Activated naive CD4-positive, alpha-beta T cell treated with anti-CD3 and anti-CD28 coated beads, Interleukin-2, amount 50 U/mL, for 72 hours (primary cell): ENCODE measurements at regions not wholly inside any gene's neighbourhood (a gene's known extent, or its start where the extent isn't known, plus 50 kb on each side); places are given as distances from the start of the nearest gene placed in this dataset.
A peak's percentile ranks its signal among the peaks of the same experiment; 100 is the strongest.
"Not testable (repeated sequence)": the region's sequence is repeated elsewhere in the genome, so short reads cannot be mapped to it uniquely, and the experiment has no call there.

Experiments
- ATAC-seq, 2 donors: fragments of 150-1000 bp; cut with Tn5 transposase; 2 replicates each; pipeline ENCODE4 v1.10.0; 2021; ENCODE audit warnings: mild to moderate bottlenecking in 2 of 2, moderate library complexity in 2 of 2
- DNase-seq, 2 donors: peaks; one replicate each; pipeline ENCODE4 v3.0.0; 2021 to 2022; ENCODE audit warnings: low spot score in 2 of 2
- H3K27ac Mint-ChIP-seq, 2 donors: one replicate each; pipeline ENCODE4 v1.8.0; 2022; ENCODE audit warnings: mild to moderate bottlenecking in 2 of 2, mixed read lengths in 2 of 2
- H3K36me3 Mint-ChIP-seq, 2 donors: one replicate each; pipeline ENCODE4 v1.8.0; 2022; ENCODE audit warnings: mixed read lengths in 2 of 2
- H3K9me3 Mint-ChIP-seq, 2 donors: one replicate each; pipeline ENCODE4 v1.8.0; 2022; ENCODE audit warnings: mixed read lengths in 2 of 2

DNA sequence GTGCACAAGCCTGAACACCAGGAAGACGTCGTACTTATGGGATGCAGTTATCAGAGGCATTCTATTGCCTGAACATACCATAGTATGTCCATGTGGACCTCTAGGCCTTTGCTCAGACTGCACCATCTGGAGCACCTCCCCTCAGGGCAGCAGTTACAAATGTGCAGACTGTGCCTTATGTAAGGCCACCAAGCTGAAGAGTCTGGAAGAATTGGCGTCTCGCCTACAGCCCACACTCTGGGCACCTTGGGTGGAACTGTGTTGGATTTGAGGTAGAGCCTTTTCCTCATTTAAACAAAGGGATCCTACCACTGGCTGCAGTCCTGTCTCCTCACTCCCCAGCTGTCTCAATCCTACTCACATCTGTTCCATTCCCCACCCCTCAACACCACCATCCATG is 204.3 kb upstream of the FRMD6 start:
- Mint-ChIP-seq H3K36me3 (no peaks in the 10 kb centered on the region), H3K9me3 (no peaks in the 10 kb centered on the region), H3K27ac (no peak overlapping the region)
- DNase-seq: no peak
- ATAC-seq: no peak

GRCh38 chr14:51448831-51449670 is 202.7 kb upstream of the FRMD6 start:
- DNase-seq: no peak
- H3K9me3 Mint-ChIP-seq: no peaks in the 10 kb centered on the region
- no peaks in the 10 kb centered on the region for H3K36me3 Mint-ChIP-seq
- ATAC-seq: no peak
- no peak overlapping the region for H3K27ac Mint-ChIP-seq

DNA sequence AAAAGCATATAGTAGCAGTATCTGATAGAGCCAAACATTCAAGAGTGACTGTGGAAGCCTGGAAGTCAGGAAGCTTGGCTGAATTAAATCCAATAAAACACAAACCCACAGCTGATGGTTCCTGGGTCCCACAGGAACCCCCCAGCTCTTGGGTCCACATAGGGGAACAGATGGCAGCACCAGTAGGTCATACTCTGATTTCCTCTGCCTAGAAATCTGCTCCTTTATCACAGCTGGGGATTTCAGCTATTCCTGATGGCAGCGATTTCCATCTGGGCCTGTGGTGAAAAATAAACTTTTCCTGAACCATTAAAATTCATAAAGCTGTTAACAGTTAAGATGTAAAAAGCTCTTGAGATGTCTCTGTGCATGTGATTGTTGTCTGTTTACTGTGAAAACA is 202.0 kb upstream of the FRMD6 start:
- ATAC-seq (no peak), DNase-seq (no peak)
- no peak overlapping the region for H3K27ac Mint-ChIP-seq
- H3K9me3 Mint-ChIP-seq: no peaks in the 10 kb centered on the region
- H3K36me3 Mint-ChIP-seq: no peaks in the 10 kb centered on the region

- Mint-ChIP-seq H3K9me3 (peaks cover 0 to under 1% of the 10 kb centered on the region in 2 donors), H3K36me3 (no peaks in the 10 kb centered on the region), H3K27ac (no peak overlapping the region)
- ATAC-seq: no peak
- DNase-seq: no peak
Observed at GRCh38 chr14:51451561-51451960, 200.1 kb upstream of the FRMD6 start.

DNA sequence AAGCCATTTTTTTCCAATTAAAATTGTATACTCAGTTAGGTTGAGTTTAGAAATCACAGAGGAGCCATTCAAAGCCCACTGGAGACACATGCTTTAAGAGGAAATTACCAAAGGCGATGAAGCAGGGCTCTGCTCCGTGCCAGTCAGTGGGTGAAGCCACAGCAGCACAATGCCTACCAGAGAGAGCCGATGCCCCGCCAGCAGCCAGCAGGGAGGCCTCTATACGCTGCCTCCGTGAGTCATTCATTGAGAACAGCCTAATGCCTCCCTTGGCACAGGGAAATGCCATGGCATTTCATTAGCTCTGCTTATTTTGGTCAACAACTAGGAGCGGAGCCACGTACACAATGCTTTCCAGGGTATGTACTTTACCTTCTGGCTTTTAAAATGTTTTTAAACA is 197.8 kb upstream of the FRMD6 start:
- DNase-seq (no peak), ATAC-seq (no peak)
- Mint-ChIP-seq H3K36me3 (no peaks in the 10 kb centered on the region), H3K27ac (no peak overlapping the region), H3K9me3 (peaks cover 0 to 4% of the 10 kb centered on the region in 2 donors)

GRCh38 chr14:51454351-51454750 is 197.4 kb upstream of the FRMD6 start:
- peaks cover 0 to 4% of the 10 kb centered on the region in 2 donors for H3K9me3 Mint-ChIP-seq
- ATAC-seq: no peak

DNA sequence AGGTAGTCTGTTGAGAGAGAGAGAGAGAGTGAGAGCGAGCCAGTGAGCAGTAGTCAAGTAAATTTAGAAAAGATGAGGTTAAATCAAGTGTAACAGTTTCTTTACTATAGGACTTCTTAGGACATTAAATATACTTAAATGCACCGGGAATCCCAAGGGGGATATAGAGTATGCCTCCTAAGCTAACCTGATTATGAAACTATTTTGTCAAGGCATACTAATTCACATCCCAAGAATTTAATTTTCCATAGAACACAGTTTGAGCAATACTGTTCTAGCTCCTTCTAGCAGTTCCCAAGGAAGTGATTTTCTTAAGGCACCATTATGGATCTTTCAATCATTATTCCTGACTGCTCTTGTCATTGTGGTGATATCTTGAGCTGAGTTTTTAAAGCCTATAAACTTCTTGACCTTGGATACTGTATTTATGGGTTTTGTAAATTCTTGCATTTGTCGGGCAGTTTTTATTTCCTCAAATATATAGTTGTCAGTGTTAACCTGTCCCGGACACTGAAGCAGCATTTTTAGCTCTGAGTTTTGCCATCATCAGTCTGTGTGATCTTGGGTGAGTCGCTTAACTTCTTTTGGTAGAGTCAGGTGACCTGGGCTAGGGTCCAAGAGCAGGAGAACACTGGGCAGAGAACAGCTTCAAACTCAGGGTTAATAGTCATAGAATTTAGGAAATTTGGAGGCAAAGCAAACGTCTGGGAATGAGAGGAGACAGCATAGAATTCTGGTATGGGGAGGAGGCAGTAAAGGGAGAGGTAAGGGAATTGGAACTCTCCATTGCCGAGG is 196.5 kb upstream of the FRMD6 start:
- Mint-ChIP-seq H3K36me3 (no peaks in the 10 kb centered on the region), H3K27ac (no peak overlapping the region)
- no peak for DNase-seq

More at GRCh38 chr14:51454351-51454750, 197.4 kb upstream of the FRMD6 start:
- Mint-ChIP-seq H3K36me3 (no peaks in the 10 kb centered on the region), H3K27ac (no peak overlapping the region)
- no peak for DNase-seq

GRCh38 chr14:51457843-51458562 is 193.7 kb upstream of the FRMD6 start:
- H3K9me3 Mint-ChIP-seq: peaks cover 0 to 4% of the 10 kb centered on the region in 2 donors
- no peaks in the 10 kb centered on the region for H3K36me3 Mint-ChIP-seq
- H3K27ac Mint-ChIP-seq: no peak overlapping the region
- no peak for DNase-seq
- no peak for ATAC-seq

More for the DNA sequence above, 196.5 kb upstream of the FRMD6 start:
- H3K9me3 Mint-ChIP-seq: peaks cover 0 to 4% of the 10 kb centered on the region in 2 donors
- no peak for ATAC-seq

DNA sequence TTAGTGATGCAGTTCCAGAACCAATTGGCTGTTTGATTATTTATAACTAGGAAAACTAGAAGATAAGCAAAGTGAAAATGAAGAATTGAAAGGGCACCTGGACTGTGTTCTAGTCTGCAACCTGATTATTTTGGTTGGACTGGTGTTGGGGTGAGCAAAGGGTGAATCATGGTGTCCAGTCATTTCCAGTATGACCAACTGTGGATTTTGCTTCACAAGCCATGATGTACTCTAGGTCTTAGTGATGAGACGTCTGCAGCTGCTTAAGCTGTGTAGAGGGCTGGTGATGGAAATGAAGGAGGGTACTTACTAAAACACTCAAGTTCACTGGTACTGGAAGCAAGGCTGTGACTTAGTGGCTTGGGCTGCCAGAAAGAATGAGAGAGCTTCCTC is 193.2 kb upstream of the FRMD6 start:
- ATAC-seq (peak in 1 of 2 donors; percentile 41), DNase-seq (no peak)
- Mint-ChIP-seq H3K36me3 (no peaks in the 10 kb centered on the region), H3K27ac (no peak overlapping the region), H3K9me3 (peaks cover 0 to 4% of the 10 kb centered on the region in 2 donors)

DNA sequence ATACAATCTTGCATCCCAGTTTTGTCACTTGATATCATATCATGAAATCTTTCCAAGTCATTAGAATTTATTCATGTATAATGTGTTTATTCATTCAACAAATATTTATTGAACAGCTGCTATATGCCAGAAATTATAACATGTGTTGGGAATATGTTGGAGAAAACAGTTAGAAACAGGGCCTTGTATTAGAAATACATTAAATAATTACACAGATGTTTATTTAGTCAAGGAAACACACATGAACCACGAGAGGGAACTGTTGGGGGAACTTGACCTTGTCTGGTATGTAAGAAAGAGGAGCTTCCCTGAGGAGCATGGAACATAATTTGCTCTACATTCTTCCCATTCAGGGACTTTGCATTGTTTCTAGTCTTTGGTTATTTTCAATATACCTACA is 191.7 kb upstream of the FRMD6 start:
- DNase-seq (no peak), ATAC-seq (no peak)
- no peaks in the 10 kb centered on the region for H3K36me3 Mint-ChIP-seq
- H3K9me3 Mint-ChIP-seq: peaks cover 0 to 4% of the 10 kb centered on the region in 2 donors
- no peak overlapping the region for H3K27ac Mint-ChIP-seq

DNA sequence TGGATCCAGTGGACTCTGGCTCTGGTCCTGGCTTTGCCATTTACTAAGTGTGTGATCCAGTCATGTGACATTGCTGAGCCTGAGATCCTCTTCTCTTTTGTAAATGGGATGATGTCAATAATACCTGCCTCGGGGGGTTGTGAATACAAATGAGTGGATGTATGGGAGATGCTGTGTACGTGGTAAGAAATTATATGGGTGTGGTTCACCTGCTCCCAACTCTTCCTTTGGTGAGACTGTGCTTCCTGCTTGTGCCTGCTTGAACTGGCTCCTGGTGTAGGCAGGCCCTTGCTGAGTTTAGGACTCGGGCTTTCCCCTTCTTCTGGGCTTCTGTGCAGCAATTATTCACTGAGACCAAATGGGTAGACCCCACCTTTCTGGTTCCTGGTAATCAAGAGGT is 189.5 kb upstream of the FRMD6 start:
- DNase-seq (no peak), ATAC-seq (no peak)
- no peaks in the 10 kb centered on the region for H3K36me3 Mint-ChIP-seq
- no peak overlapping the region for H3K27ac Mint-ChIP-seq
- no peaks in the 10 kb centered on the region for H3K9me3 Mint-ChIP-seq

DNA sequence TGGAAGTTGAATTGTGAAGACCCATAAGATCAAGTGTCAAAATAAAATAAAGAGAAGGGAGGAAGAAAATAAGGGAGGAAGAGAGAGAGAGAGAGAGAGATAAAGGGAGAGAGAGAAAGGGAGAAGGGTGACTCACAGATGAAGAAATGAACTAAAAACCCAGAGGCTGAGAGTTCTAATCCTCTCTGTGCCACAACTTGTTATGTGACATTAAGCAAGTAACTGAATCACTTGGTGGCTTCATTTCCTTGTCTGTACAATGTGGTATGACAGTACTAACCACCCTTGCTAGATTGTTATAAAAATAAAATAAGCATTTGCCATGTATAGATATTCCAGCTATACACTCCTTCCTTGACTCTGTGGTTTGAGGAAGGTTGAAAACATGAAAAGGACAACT is 189.0 kb upstream of the FRMD6 start:
- no peak overlapping the region for H3K27ac Mint-ChIP-seq

GRCh38 chr14:51463461-51463860 is 188.2 kb upstream of the FRMD6 start:
- no peaks in the 10 kb centered on the region for H3K9me3 Mint-ChIP-seq
- H3K27ac Mint-ChIP-seq: no peak overlapping the region
- ATAC-seq: no peak
- no peaks in the 10 kb centered on the region for H3K36me3 Mint-ChIP-seq
- DNase-seq: no peak

More for the DNA sequence above, 189.0 kb upstream of the FRMD6 start:
- no peak for DNase-seq
- Mint-ChIP-seq H3K36me3 (no peaks in the 10 kb centered on the region), H3K9me3 (no peaks in the 10 kb centered on the region)
- no peak for ATAC-seq

DNA sequence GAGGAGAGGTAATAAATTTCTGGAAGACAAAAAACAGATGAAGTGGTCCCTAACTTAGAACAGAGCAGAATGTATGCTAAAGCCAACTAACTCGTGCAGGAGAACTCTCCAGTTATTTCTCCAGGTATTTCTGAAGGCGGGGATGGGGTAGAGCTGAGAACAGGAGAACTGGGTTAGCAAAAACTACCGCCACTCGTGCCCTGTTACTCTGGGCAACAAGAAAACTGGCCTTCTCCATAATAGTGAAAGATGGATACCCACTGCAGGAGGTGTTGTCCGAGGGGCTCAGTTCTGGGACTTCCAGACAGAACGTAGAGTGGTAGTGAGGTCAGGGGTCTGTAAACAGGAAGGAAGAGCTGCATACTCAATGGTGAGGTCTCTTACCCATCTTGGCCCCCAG is 187.3 kb upstream of the FRMD6 start:
- no peaks in the 10 kb centered on the region for H3K36me3 Mint-ChIP-seq
- H3K27ac Mint-ChIP-seq: peak overlapping the region in 1 of 2 donors; percentile 45
- H3K9me3 Mint-ChIP-seq: no peaks in the 10 kb centered on the region
- DNase-seq (no peak), ATAC-seq (no peak)

- Mint-ChIP-seq H3K36me3 (no peaks in the 10 kb centered on the region), H3K9me3 (no peaks in the 10 kb centered on the region), H3K27ac (no peak overlapping the region)
- DNase-seq (no peak), ATAC-seq (no peak)
Observed at GRCh38 chr14:51465486-51465885, 186.2 kb upstream of the FRMD6 start.

- DNase-seq, H3K36me3 Mint-ChIP-seq, H3K27ac Mint-ChIP-seq, H3K9me3 Mint-ChIP-seq, ATAC-seq: not testable (repeated sequence)
Observed at GRCh38 chr14:51467392-51467791, 184.3 kb upstream of the FRMD6 start.

GRCh38 chr14:51468523-51468922 is 183.2 kb upstream of the FRMD6 start:
- ATAC-seq (no peak), DNase-seq (no peak)
- Mint-ChIP-seq H3K27ac (no peak overlapping the region), H3K9me3 (no peaks in the 10 kb centered on the region), H3K36me3 (no peaks in the 10 kb centered on the region)
